Mucosa of rectum (tissue), 2 donors: ENCODE measurements at regions not wholly inside any gene's neighbourhood (a gene's known extent, or its start where the extent isn't known, plus 50 kb on each side); places are given as distances from the start of the nearest gene placed in this dataset.

Experiments
- H3K27ac ChIP-seq, 2 donors: one replicate each; pipeline ENCODE4 v1.7.0; 2013; ENCODE audit warnings: inconsistent platforms in 2 of 2, low read depth in 2 of 2, low read length in 2 of 2
- H3K27me3 ChIP-seq, 2 donors: one replicate each; pipeline ENCODE4 v1.7.0; 2013; ENCODE audit warnings: low read length in 2 of 2; ENCODE audit not compliant: control insufficient read depth in 2 of 2, insufficient read depth in 2 of 2
- H3K36me3 ChIP-seq, 2 donors: one replicate each; pipeline ENCODE4 v1.7.0; 2013; ENCODE audit warnings: low read length in 2 of 2; ENCODE audit not compliant: control insufficient read depth in 2 of 2, insufficient read depth in 2 of 2
- H3K4me1 ChIP-seq, 2 donors: one replicate each; pipeline ENCODE4 v1.7.0; 2013; ENCODE audit warnings: low read length in 2 of 2, mild to moderate bottlenecking in 1 of 2; ENCODE audit not compliant: control insufficient read depth in 2 of 2, insufficient read depth in 2 of 2
- H3K4me3 ChIP-seq, 2 donors: one replicate each; pipeline ENCODE4 v1.7.0; 2013; ENCODE audit warnings: low read length in 2 of 2
- H3K9ac ChIP-seq, 2 donors: one replicate each; pipeline ENCODE4 v1.7.0; 2013; ENCODE audit warnings: low read length in 2 of 2, low read depth in 1 of 2, mild to moderate bottlenecking in 1 of 2
- H3K9me3 ChIP-seq, 2 donors: one replicate each; pipeline ENCODE4 v1.7.0; 2013; ENCODE audit warnings: low read length in 2 of 2; ENCODE audit not compliant: control insufficient read depth in 2 of 2
- donor health status: healthy.
- donor health status: Normal muscosa, but diverticular disease.

GRCh38 chr18:22674272-22674671 is 256.6 kb upstream of the CTAGE1 start:
- Histone ChIP-seq H3K9me3 (no peaks in the 10 kb centered on the region), H3K4me3 (no peak overlapping the region), H3K27ac (no peak overlapping the region)

GRCh38 chr18:22675006-22675405 is 257.3 kb upstream of the CTAGE1 start:
- Histone ChIP-seq H3K36me3 (no peaks in the 10 kb centered on the region), H3K27me3 (no peaks in the 10 kb centered on the region), H3K9me3 (no peaks in the 10 kb centered on the region), H3K4me3 (no peak overlapping the region), H3K27ac (no peak overlapping the region), H3K4me1 (peaks cover 13 to 15% of the 10 kb centered on the region in 2 donors), H3K9ac (no peak overlapping the region)

More at GRCh38 chr18:22674272-22674671, 256.6 kb upstream of the CTAGE1 start:
- Histone ChIP-seq H3K27me3 (no peaks in the 10 kb centered on the region), H3K9ac (no peak overlapping the region), H3K36me3 (no peaks in the 10 kb centered on the region), H3K4me1 (peaks cover 10 to 13% of the 10 kb centered on the region in 2 donors)

- H3K4me1 ChIP-seq = peaks cover 19 to 21% of the 10 kb centered on the region in 2 donors
- no peaks in the 10 kb centered on the region for H3K27me3 ChIP-seq
- H3K27ac ChIP-seq = peak overlapping the region; percentile 38 to 73
- no peak overlapping the region for H3K9ac ChIP-seq
- H3K36me3 ChIP-seq = no peaks in the 10 kb centered on the region
- no peak overlapping the region for H3K4me3 ChIP-seq
- no peaks in the 10 kb centered on the region for H3K9me3 ChIP-seq
Observed at GRCh38 chr18:22676423-22676822, 256.7 kb upstream of the RBBP8 start.

DNA sequence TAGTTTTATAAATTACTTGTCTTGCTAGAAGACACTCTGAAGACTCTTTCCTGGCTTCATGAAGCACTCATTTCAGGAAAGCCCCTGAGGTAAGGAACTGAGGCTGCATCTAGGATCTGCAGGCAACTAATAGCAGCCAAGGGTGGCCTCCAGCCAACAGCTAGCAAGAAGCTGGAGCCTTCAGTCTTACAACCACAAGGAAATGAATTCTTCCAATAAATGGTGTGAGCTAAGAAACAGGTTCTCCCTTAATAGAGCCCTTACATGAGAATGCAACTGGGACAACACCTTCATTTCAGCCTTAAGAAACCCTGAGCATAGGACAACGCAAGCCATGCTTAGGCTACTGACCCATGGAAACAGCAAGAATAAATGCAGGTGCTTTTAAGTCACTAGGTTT is 254.6 kb upstream of the RBBP8 start:
- Histone ChIP-seq H3K36me3 (no peaks in the 10 kb centered on the region), H3K27ac (peak overlapping the region; percentile 28 to 37), H3K9ac (no peak overlapping the region)

DNA sequence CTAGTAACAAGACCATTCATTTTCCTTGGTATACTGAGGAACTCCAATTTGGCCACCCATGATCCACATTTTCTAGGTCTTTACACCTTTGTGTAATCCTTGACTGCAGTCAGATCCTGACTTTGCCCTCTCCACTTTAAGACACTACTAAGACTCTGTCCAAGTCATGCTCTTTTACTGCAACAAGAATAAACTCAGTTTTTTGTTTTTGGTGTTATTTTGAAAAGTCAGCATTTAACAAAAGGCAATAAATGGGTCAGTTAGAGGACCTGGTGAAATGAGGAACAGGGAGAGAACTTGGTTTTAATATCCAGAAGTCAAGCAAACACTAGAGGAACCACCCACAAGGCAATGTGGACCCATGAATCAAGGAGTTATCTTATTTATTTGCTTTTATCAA is 252.2 kb upstream of the RBBP8 start:
- H3K9me3 ChIP-seq = no peaks in the 10 kb centered on the region
- no peak overlapping the region for H3K27ac ChIP-seq
- no peaks in the 10 kb centered on the region for H3K27me3 ChIP-seq
- no peak overlapping the region for H3K4me3 ChIP-seq
- H3K4me1 ChIP-seq = peaks cover 40 to 48% of the 10 kb centered on the region in 2 donors
- H3K9ac ChIP-seq = no peak overlapping the region
- no peaks in the 10 kb centered on the region for H3K36me3 ChIP-seq

More for the DNA sequence above, 254.6 kb upstream of the RBBP8 start:
- Histone ChIP-seq H3K9me3 (no peaks in the 10 kb centered on the region), H3K4me1 (peaks cover 27 to 38% of the 10 kb centered on the region in 2 donors), H3K27me3 (no peaks in the 10 kb centered on the region), H3K4me3 (no peak overlapping the region)

- peak overlapping the region in 1 of 2 donors; percentile 18 for H3K9ac ChIP-seq
- H3K9me3 ChIP-seq = no peaks in the 10 kb centered on the region
- peaks cover 36 to 40% of the 10 kb centered on the region in 2 donors for H3K4me1 ChIP-seq
- no peaks in the 10 kb centered on the region for H3K27me3 ChIP-seq
- H3K27ac ChIP-seq = peak overlapping the region; percentile 85 to 87
- H3K4me3 ChIP-seq = no peak overlapping the region
- no peaks in the 10 kb centered on the region for H3K36me3 ChIP-seq
Observed at GRCh38 chr18:22681908-22682307, 251.2 kb upstream of the RBBP8 start.

DNA sequence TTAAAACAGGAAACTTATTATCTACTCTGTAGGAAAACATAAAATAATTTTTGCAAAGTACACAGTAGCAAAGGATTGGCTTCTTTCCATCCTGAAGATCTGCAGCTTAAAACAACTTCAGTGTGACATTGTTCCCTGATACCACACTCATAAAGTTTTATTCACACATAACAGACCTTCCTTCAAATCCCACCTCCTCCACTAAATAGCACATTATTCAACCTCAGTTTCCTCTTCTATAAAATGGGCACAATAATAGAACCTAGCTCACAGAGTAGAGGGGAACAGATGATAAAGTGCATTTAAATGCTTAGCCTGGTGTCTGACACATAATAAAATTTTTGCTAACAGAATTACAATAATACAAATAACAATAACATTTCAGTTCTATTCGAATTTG is 250.4 kb upstream of the RBBP8 start:
- peak overlapping the region; percentile 19 to 44 for H3K9ac ChIP-seq
- H3K36me3 ChIP-seq = no peaks in the 10 kb centered on the region
- peaks cover 35 to 40% of the 10 kb centered on the region in 2 donors for H3K4me1 ChIP-seq
- no peaks in the 10 kb centered on the region for H3K9me3 ChIP-seq
- no peaks in the 10 kb centered on the region for H3K27me3 ChIP-seq
- peak overlapping the region; percentile 85 to 87 for H3K27ac ChIP-seq
- H3K4me3 ChIP-seq = no peak overlapping the region

DNA sequence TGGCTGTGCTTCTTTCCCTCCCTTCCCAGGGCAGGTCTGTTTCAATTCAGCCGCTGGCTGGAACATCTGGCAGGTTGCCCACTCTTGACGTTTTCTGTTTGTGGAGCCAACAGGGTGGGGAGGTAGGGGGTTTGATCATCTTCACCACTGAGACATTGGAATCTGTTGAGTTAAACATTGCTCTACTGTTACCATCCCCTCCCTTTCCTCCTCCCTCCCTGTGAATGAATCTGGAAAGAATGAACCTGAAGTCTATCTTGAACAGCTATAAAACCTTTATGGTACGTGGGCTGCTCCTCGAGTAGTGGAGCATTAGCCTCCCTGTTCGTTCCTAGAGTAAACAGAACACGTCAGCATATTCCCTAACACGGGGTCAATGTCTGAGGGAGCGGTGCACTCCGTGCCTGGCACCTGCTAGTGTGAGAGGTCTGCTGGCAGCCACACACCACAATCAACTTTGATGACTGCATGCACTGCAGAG is 249.9 kb upstream of the RBBP8 start:
- H3K27ac ChIP-seq = peak overlapping the region; percentile 87
- no peaks in the 10 kb centered on the region for H3K36me3 ChIP-seq
- H3K4me3 ChIP-seq = peak overlapping the region in 1 of 2 donors; percentile 35
- H3K9ac ChIP-seq = peak overlapping the region in 1 of 2 donors; percentile 44
- H3K4me1 ChIP-seq = peaks cover 33 to 38% of the 10 kb centered on the region in 2 donors
- H3K27me3 ChIP-seq = no peaks in the 10 kb centered on the region
- no peaks in the 10 kb centered on the region for H3K9me3 ChIP-seq

DNA sequence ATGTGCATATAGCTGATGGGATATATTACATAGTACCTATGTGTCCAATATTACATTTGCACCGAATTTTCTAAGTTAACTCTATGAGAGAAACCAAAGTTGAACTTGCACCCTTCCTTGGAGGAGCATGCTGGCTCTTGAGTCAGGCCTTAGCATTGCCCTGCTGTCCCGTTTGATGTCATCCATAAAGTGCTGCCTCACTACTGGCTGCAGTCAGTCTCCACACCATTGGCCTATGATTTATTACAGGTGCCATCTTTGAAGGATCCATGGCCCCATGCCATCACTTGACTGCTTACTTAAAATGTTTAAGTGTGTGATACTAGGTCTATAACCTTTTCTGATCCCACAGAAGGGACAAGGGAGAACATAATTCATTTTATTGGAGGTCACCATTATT is 249.3 kb upstream of the RBBP8 start:
- no peaks in the 10 kb centered on the region for H3K27me3 ChIP-seq
- no peaks in the 10 kb centered on the region for H3K36me3 ChIP-seq
- no peaks in the 10 kb centered on the region for H3K9me3 ChIP-seq
- peaks cover 30 to 38% of the 10 kb centered on the region in 2 donors for H3K4me1 ChIP-seq
- H3K27ac ChIP-seq = peak overlapping the region; percentile 77 to 87
- peak overlapping the region; percentile 57 to 59 for H3K9ac ChIP-seq
- H3K4me3 ChIP-seq = peak overlapping the region in 1 of 2 donors; percentile 35

GRCh38 chr18:22684268-22684667 is 248.9 kb upstream of the RBBP8 start:
- Histone ChIP-seq H3K27ac (peak overlapping the region; percentile 77 to 87), H3K9me3 (no peaks in the 10 kb centered on the region), H3K4me3 (no peak overlapping the region), H3K36me3 (no peaks in the 10 kb centered on the region), H3K9ac (no peak overlapping the region), H3K27me3 (no peaks in the 10 kb centered on the region), H3K4me1 (peaks cover 30 to 39% of the 10 kb centered on the region in 2 donors)
